HCT116 (cell line): ENCODE measurements at regions not wholly inside any gene's neighbourhood (a gene's known extent, or its start where the extent isn't known, plus 50 kb on each side); places are given as distances from the start of the nearest gene placed in this dataset.

ENCODE experiments used
- ATAC-seq: fragments of 200-7000 bp; cut with Tn5 transposase; 2 replicates; pipeline ENCODE4 v1.9.1; 2020; ENCODE audit warnings: mild to moderate bottlenecking, moderate library complexity
- BruUV-seq: library from RNA; stranded (reverse); fragments of 400-500 nt; replicated peaks from 2 replicates; lab custom pipeline; 2021; lab: Mats Ljungman, UMichigan
- CTCF ChIA-PET: fragments of 300-600 bp; sonication (Branson Sonifier 250); formaldehyde crosslinking; loops from one replicate; lab custom pipeline; 2021; ENCODE audit warnings: antibody characterized with exemption; lab: Charles Lee
- POLR2A ChIA-PET: fragments of 300-600, 350-600 bp; sonication (Branson Sonifier 250); formaldehyde crosslinking; loops from one replicate; lab custom pipeline; 2021; ENCODE audit warnings: antibody characterized with exemption; lab: Charles Lee
- RAD21 ChIA-PET, 2 experiments: fragments of 300-600 bp; sonication (Branson Sonifier 250); formaldehyde crosslinking; loops; one replicate each; lab custom pipeline; 2023; ENCODE audit warnings: low total read pairs in 2 of 2; ENCODE audit not compliant: uncharacterized antibody in 2 of 2, unreplicated experiment in 2 of 2, low non-redundant PET in 1 of 2; lab: Charles Lee
- DNase-seq: peaks from one replicate; pipeline ENCODE4 v3.0.0-alpha.2; 2010; ENCODE audit warnings: low read depth, low spot score
- H2AFZ ChIP-seq: fragments of 200-600 bp; shearing (Covaris generic), sonication (generic); 2 replicates; pipeline ENCODE4 v1.6.1; 2017; ENCODE audit warnings: low read depth, mixed run types, mixed read lengths, antibody characterized with exemption, low read length; ENCODE audit not compliant: poor library complexity, severe bottlenecking
- H3K27ac ChIP-seq: 2 replicates; pipeline ENCODE4 v1.5.1; 2012; ENCODE audit warnings: low read depth, low read length
- H3K27me3 ChIP-seq: fragments of 200-600 bp; sonication (generic); 2 replicates; pipeline ENCODE4 v1.6.1; 2016; ENCODE audit warnings: mixed run types, low read length, mixed read lengths; ENCODE audit not compliant: insufficient read depth
- H3K36me3 ChIP-seq, 2 experiments: fragments of 200-500 bp in 1 of 2; fragments of 200-600 bp in 1 of 2; sonication (Bioruptor generic) in 1 of 2; sonication (generic) in 1 of 2; 2 replicates each; pipeline versions ENCODE4 v1.5.1 to v1.6.1; 2014 to 2016; ENCODE audit warnings: low read length in 2 of 2, inconsistent platforms in 1 of 2, mixed read lengths in 1 of 2, mixed run types in 1 of 2; ENCODE audit not compliant: insufficient read depth in 2 of 2, control insufficient read depth in 1 of 2
- H3K4me1 ChIP-seq, 2 experiments: fragments of 200-600 bp in 1 of 2; sonication (generic) in 1 of 2; 2 replicates each; pipeline versions ENCODE4 v1.5.1 to v1.6.1; 2012 to 2017; ENCODE audit warnings: low read length in 2 of 2, inconsistent platforms in 1 of 2, mild to moderate bottlenecking in 1 of 2, mixed read lengths in 1 of 2, mixed run types in 1 of 2, moderate library complexity in 1 of 2; ENCODE audit not compliant: insufficient read depth in 2 of 2, control insufficient read depth in 1 of 2
- H3K4me2 ChIP-seq: fragments of 200-600 bp; sonication (generic); 2 replicates; pipeline ENCODE4 v1.6.1; 2017; ENCODE audit warnings: mixed run types, low read length, mixed read lengths
- H3K4me3 ChIP-seq, 2 experiments: fragments of 200-600 bp in 1 of 2; sonication (generic) in 1 of 2; replicated peaks in 1 of 2; 2 replicates each; pipeline ENCODE4 v1.5.1; 2011 to 2016; ENCODE audit warnings: low read length in 2 of 2, control low read depth in 1 of 2, low read depth in 1 of 2, mild to moderate bottlenecking in 1 of 2, mixed read lengths in 1 of 2, mixed run types in 1 of 2
- H3K79me2 ChIP-seq: fragments of 200-600 bp; sonication (generic); 2 replicates; pipeline ENCODE4 v1.6.1; 2017; ENCODE audit warnings: mild to moderate bottlenecking, mixed run types, low read length, moderate library complexity, mixed read lengths; ENCODE audit not compliant: insufficient read depth
- H3K9ac ChIP-seq: fragments of 200-600 bp; sonication (generic); 2 replicates; pipeline ENCODE4 v1.6.1; 2016; ENCODE audit warnings: low read length, mixed read lengths
- H3K9me2 ChIP-seq: fragments of 200-600 bp; sonication (generic), shearing (Covaris generic); 2 replicates; pipeline ENCODE4 v1.6.1; 2017; ENCODE audit warnings: mixed run types, mild to moderate bottlenecking, moderate library complexity; ENCODE audit not compliant: insufficient read depth
- H3K9me3 ChIP-seq, 2 experiments: fragments of 200-500 bp in 1 of 2; fragments of 200-600 bp in 1 of 2; sonication (Bioruptor generic) in 1 of 2; sonication (generic) in 1 of 2; 2 replicates each; pipeline ENCODE4 v1.6.1; 2014 to 2017; ENCODE audit warnings: low read length in 2 of 2, mixed read lengths in 2 of 2, inconsistent platforms in 1 of 2, low read depth in 1 of 2, mild to moderate bottlenecking in 1 of 2, mixed run types in 1 of 2, moderate library complexity in 1 of 2; ENCODE audit not compliant: control insufficient read depth in 1 of 2, insufficient read depth in 1 of 2
- H4K20me1 ChIP-seq: fragments of 200-600 bp; sonication (generic), shearing (Covaris generic); 2 replicates; pipeline ENCODE4 v1.6.1; 2017; ENCODE audit warnings: mixed run types, mild to moderate bottlenecking, moderate library complexity; ENCODE audit not compliant: insufficient read depth
- CEBPB ChIP-seq: IDR thresholded peaks from 2 replicates; pipeline ENCODE4 v1.6.1; 2012; ENCODE audit warnings: low read depth
- EZH2 ChIP-seq: fragments of 200-600 bp; sonication (generic); IDR thresholded peaks from 2 replicates; pipeline ENCODE4 v1.6.1; 2017; ENCODE audit warnings: antibody characterized with exemption, mixed run types
- EZH2phosphoT487 ChIP-seq: fragments of 200-600 bp; IDR thresholded peaks from 2 replicates; pipeline ENCODE4 v1.6.1; 2018; ENCODE audit warnings: antibody characterized with exemption, borderline replicate concordance
- JUND ChIP-seq: IDR thresholded peaks from 2 replicates; pipeline ENCODE4 v1.6.1; 2012
- SIN3A ChIP-seq: IDR thresholded peaks from 2 replicates; pipeline ENCODE4 v1.6.1; 2012; ENCODE audit warnings: low read depth
- ZFX ChIP-seq: fragments of 450-650 bp; IDR thresholded peaks from 2 replicates; pipeline ENCODE4 v1.6.1; 2017
- ZNF274 ChIP-seq: fragments of 200-500 bp; sonication (Bioruptor generic); IDR thresholded peaks from 2 replicates; pipeline ENCODE4 v1.6.1; 2014; ENCODE audit warnings: mild to moderate bottlenecking, low read depth, low read length, inconsistent platforms
- intact Hi-C: fragments of 100-400 bp; cut with micrococcal nuclease; formaldehyde crosslinking; loops from 2 replicates; pipeline ENCODE4 v1.10.0; 2022
- TF ChIP-seq, protein P1 (sequence below): IDR thresholded peaks from 2 replicates; pipeline ENCODE4 v1.6.1; 2012; ENCODE audit warnings: low read depth

DNA sequence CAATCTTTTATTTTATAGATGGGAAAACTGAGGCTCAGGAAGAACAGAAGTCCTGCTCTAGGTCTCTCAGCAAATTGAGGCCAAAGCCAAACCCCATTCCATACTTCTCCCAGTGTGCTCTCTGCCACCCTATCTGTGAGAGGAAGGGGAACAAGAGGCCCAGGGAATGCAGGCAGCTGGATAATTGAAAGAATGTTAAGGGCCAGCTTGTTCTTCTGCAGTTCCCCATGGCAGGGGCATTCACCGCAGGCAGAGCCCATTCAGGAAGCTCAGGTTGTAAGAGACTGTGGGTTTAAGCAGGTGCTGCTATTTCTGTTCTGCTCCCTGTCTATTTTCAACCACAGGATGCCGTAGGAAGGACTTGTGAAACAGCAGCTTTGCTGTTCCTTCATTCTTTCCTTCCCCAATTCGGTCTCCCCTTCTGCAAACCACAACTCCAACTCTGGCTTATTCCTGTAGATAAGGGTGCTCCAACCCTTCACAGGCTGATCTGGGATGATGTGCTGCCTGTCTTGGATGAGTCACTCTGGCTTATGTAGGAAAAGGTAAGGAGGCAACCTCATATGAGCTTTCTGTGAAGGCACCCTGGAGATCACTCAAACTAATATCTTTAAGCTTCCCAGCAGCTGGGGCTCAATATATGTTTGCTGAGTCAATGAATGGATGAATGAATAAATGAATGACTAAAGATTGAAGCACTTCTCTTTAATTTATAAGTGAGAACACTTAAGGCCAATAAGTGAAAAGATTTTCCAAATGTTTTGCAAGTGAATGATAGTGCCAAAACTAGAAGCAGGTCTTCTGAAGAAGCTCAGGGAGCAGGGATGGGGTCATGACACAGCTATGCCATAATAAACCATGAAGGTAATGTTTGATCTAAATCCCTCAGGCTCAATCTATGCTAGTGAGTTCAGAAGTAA lies 377.6 kb downstream of the BRINP1 start:
- H3K9me2 ChIP-seq: no peaks in the 10 kb centered on the region
- ATAC-seq: no peak
- H3K27me3 ChIP-seq: no peaks in the 10 kb centered on the region
- no TSS peak for BruUV-seq
- H3K79me2 ChIP-seq: no peaks in the 10 kb centered on the region
- intact Hi-C loops: no loop called here
- no peak for TF ChIP-seq ZNF274
- no peak for TF ChIP-seq ZFX
- no peak for TF ChIP-seq EZH2phosphoT487
- no peak for TF ChIP-seq EZH2
- TF ChIP-seq CEBPB: no peak
- TF ChIP-seq, protein P1, sequence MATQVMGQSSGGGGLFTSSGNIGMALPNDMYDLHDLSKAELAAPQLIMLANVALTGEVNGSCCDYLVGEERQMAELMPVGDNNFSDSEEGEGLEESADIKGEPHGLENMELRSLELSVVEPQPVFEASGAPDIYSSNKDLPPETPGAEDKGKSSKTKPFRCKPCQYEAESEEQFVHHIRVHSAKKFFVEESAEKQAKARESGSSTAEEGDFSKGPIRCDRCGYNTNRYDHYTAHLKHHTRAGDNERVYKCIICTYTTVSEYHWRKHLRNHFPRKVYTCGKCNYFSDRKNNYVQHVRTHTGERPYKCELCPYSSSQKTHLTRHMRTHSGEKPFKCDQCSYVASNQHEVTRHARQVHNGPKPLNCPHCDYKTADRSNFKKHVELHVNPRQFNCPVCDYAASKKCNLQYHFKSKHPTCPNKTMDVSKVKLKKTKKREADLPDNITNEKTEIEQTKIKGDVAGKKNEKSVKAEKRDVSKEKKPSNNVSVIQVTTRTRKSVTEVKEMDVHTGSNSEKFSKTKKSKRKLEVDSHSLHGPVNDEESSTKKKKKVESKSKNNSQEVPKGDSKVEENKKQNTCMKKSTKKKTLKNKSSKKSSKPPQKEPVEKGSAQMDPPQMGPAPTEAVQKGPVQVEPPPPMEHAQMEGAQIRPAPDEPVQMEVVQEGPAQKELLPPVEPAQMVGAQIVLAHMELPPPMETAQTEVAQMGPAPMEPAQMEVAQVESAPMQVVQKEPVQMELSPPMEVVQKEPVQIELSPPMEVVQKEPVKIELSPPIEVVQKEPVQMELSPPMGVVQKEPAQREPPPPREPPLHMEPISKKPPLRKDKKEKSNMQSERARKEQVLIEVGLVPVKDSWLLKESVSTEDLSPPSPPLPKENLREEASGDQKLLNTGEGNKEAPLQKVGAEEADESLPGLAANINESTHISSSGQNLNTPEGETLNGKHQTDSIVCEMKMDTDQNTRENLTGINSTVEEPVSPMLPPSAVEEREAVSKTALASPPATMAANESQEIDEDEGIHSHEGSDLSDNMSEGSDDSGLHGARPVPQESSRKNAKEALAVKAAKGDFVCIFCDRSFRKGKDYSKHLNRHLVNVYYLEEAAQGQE: no peak
- no peak for TF ChIP-seq JUND
- TF ChIP-seq SIN3A: no peak
- TF ChIP-seq, all 23 proteins: peak for 0
- H3K9me3 ChIP-seq: peaks cover 0 to 4% of the 10 kb centered on the region in 2 experiments; a peak in 2 of 4 replicates
- ChIA-PET POLR2A (no interaction called here), RAD21 (no interaction called here), CTCF (no interaction called here)
- H3K36me3 ChIP-seq: no peaks in the 10 kb centered on the region
- H3K9ac ChIP-seq: no peak overlapping the region
- H2AFZ ChIP-seq: no peak overlapping the region
- no peaks in the 10 kb centered on the region for H3K4me1 ChIP-seq
- H3K4me3 ChIP-seq: no peak overlapping the region
- no peak for DNase-seq
- no peaks in the 10 kb centered on the region for H4K20me1 ChIP-seq
- no peak overlapping the region for H3K4me2 ChIP-seq
- H3K27ac ChIP-seq: no peak overlapping the region
